Left ventricle myocardium inferior (tissue), 1 donor: ENCODE measurements at regions not wholly inside any gene's neighbourhood (a gene's known extent, or its start where the extent isn't known, plus 50 kb on each side); places are given as distances from the start of the nearest gene placed in this dataset.

ENCODE experiments used
- DNase-seq: peaks from one replicate; pipeline ENCODE4 v3.0.0-alpha.2; 2020
- H3K27ac ChIP-seq: fragments of 200-600 bp; replicated peaks from 2 replicates; pipeline ENCODE4 v1.8.0; 2021
- H3K27me3 ChIP-seq: fragments of 200-600 bp; 2 replicates; pipeline ENCODE4 v1.8.0; 2021; ENCODE audit warnings: low read depth
- H3K36me3 ChIP-seq: fragments of 200-600 bp; 2 replicates; pipeline ENCODE4 v1.8.0; 2021
- H3K4me1 ChIP-seq: fragments of 200-600 bp; 2 replicates; pipeline ENCODE4 v1.8.0; 2021
- H3K4me3 ChIP-seq: fragments of 200-600 bp; 2 replicates; pipeline ENCODE4 v1.8.0; 2021; ENCODE audit warnings: mild to moderate bottlenecking, moderate library complexity
- H3K9me3 ChIP-seq: fragments of 200-600 bp; replicated peaks from 2 replicates; pipeline ENCODE4 v1.8.0; 2021
- CTCF ChIP-seq: fragments of 200-600 bp; IDR thresholded peaks from 2 replicates; pipeline ENCODE4 v1.8.0; 2021; ENCODE audit warnings: antibody characterized with exemption, mild to moderate bottlenecking, borderline replicate concordance
- intact Hi-C: fragments of 100-400 bp; cut with micrococcal nuclease; formaldehyde crosslinking; loops from one replicate; pipeline ENCODE4 v1.11.0; 2022
- donor health status: DM: no; HTN: yes; CAD: no; lungs with severe emphysema.

GRCh38 chr12:47349137-47350061, 269.6 kb upstream of the AMIGO2 start:
- Histone ChIP-seq H3K4me1 (no peaks in the 10 kb centered on the region), H3K4me3 (no peak overlapping the region), H3K9me3 (no peaks in the 10 kb centered on the region), H3K36me3 (no peaks in the 10 kb centered on the region), H3K27ac (no peak overlapping the region), H3K27me3 (no peaks in the 10 kb centered on the region)
- intact Hi-C loops, result no loop called here
- no peak for DNase-seq
- TF ChIP-seq CTCF, result no peak

GRCh38 chr12:47348206-47348605, 268.4 kb upstream of the AMIGO2 start:
- intact Hi-C loops, result no loop called here
- Histone ChIP-seq H3K4me1 (no peaks in the 10 kb centered on the region), H3K27ac (no peak overlapping the region), H3K4me3 (no peak overlapping the region), H3K36me3 (no peaks in the 10 kb centered on the region), H3K27me3 (no peaks in the 10 kb centered on the region), H3K9me3 (no peaks in the 10 kb centered on the region)
- TF ChIP-seq CTCF, result no peak
- no peak for DNase-seq

- no peak overlapping the region for H3K27ac ChIP-seq
- no peaks in the 10 kb centered on the region for H3K27me3 ChIP-seq
- no peak for TF ChIP-seq CTCF
- H3K4me1 ChIP-seq, result no peaks in the 10 kb centered on the region
- peaks cover 5% of the 10 kb centered on the region for H3K9me3 ChIP-seq
- intact Hi-C loops, result no loop called here
- H3K4me3 ChIP-seq, result no peak overlapping the region
- no peaks in the 10 kb centered on the region for H3K36me3 ChIP-seq
- DNase-seq, result no peak
Measured at GRCh38 chr12:47346251-47347019, 266.7 kb upstream of the AMIGO2 start.

- TF ChIP-seq CTCF, result no peak
- Histone ChIP-seq H3K27ac (no peak overlapping the region), H3K36me3 (no peaks in the 10 kb centered on the region), H3K9me3 (peaks cover 5% of the 10 kb centered on the region), H3K27me3 (no peaks in the 10 kb centered on the region), H3K4me3 (no peak overlapping the region), H3K4me1 (no peaks in the 10 kb centered on the region)
- DNase-seq, result no peak
- intact Hi-C loops, result no loop called here
Measured at GRCh38 chr12:47343684-47344567, 264.2 kb upstream of the AMIGO2 start.

- H3K27ac ChIP-seq, result no peak overlapping the region
- H3K4me1 ChIP-seq, result no peaks in the 10 kb centered on the region
- intact Hi-C loops, result no loop called here
- H3K9me3 ChIP-seq, result peaks cover 17% of the 10 kb centered on the region
- H3K4me3 ChIP-seq, result no peak overlapping the region
- no peaks in the 10 kb centered on the region for H3K27me3 ChIP-seq
- no peak for TF ChIP-seq CTCF
- H3K36me3 ChIP-seq, result no peaks in the 10 kb centered on the region
- no peak for DNase-seq
Measured at GRCh38 chr12:47340411-47341015, 260.8 kb upstream of the AMIGO2 start.
